HG02943 (cell line): ENCODE measurements at regions not wholly inside any gene's neighbourhood (a gene's known extent, or its start where the extent isn't known, plus 50 kb on each side); places are given as distances from the start of the nearest gene placed in this dataset.
"Not testable (repeated sequence)": the region's sequence is repeated elsewhere in the genome, so short reads cannot be mapped to it uniquely, and the experiment has no call there.

Experiments
- ATAC-seq: cut with Tn5 transposase; IDR thresholded peaks from one replicate; pipeline ENCODE4 v1.9.1; 2021; ENCODE audit warnings: mild to moderate bottlenecking, low read depth, moderate library complexity; ENCODE audit not compliant: unreplicated experiment

DNA sequence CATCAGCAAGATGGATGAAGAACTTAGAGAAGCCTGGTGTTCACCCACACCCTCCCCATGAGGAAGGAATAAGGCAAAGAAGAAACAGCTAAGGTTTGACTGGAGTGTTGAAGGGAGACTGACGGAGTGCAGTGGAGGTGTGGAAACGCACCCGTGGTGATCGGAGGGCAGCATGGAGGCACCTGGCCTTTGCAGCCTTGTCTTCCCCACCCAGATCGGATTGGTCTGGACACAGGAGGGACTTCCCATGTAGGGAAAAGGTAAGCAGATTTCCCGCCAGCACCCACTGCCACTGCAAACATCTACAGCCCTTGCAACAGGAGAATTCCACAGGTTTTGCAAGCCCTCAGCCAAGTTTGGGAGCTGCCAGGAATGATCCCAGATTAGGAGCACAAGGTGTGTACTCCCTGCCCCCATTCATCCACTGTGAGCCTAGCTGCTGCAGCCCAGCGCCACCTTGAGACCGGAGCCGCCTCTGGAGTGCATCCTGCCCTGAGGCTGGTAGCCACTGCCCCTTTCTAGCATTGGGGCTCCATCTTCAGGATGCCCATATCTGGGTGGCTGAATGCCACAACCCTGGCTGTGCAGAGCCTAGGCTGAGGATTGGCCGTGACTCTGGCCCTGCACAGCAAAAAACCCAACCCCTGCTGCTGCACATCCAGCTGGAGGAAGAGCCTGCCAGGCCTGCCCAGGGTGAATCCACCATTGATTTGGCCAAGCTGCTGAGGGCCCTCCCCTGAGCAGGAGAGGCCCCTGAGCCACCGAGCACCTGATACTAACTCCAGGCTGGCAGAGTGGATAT, 411.1 kb downstream of the TMEM121 start:
- ATAC-seq: no peak

DNA sequence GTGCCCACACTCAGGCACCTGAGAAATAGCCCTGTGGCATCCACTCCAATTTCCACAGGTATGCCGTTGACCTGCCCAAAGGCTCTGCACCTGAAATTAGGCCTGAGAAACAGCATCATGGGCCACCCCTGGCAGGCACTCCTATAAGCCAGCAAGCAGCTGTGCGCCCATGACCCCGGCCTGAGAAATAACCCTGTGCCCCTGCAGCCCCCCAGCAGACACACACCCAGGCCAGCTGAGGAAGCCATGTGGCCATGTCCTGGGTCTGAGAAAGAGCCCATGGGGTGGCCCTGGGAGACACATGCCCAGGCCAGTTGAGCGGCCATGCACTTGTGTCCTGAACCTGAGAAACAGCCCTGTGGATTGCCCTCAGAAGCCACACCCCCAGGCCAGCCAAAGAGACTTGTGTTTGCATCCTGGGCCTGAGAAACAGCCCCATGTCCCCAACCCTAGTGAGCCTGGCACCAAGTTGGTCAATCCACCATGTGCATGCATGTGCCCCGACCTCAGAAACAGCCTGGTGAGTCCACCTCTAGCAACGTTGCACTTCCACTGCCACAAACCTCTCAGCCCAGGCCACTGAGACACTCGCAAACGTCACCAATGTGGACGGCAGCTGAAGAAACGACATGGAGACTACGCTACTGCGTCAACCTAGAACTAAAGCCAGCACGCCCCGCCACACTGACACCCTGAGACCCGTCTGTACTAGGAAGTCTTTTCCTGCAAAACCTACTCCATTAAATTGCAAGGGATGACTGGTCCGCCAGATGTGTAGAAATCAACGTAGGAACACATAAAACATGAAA, 411.9 kb downstream of the TMEM121 start:
- no peak for ATAC-seq

DNA sequence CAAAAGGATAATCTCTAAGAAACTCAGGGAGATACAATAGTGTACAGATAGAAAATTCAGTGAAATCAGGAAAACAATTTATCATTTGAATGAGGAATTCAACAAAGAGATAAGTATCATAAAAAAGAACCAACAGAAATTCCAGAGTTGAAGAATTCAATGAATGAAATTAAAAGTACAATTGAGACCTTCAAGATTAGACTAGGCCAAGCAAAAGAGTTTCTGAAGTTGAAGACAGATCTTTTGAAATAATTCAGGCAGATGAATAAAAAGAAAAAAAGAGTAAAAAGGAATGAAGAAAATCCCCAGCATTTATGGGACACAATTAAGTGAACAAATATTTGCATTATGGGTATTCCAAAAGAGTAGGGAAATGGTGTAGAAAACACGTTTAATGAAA, 412.6 kb downstream of the TMEM121 start:
- ATAC-seq: no peak

DNA sequence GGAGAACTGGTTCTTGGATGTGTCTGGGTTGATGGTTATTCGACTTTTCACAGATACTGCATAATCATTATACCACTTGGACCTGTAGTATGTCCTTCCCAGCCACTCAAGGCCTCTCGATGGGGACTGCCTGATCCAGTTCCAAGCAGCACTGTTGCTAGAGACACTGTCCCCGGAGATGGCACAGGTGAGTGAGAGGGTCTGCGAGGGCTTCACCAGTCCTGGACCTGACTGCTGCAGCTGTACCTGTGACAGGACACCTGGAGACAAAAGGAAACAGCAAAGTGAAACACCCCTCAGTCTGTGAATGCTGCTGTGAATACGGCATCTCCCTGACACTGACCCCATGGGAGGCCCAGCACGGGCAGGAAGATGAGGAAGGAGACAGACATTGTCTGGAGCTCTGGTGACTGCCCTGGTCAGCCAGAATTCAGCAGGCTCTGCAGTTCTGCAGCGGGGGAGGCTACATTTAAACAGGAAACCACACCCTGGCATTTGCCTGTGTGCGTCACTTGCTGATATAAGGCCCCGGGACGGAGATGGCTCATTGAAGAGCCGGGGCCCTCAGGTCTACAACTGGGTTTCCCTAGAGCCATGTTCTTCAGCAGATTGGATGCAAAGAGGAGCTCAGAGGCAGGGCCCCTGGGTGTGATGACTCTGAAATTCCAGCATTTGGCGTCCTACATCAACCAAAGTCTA, 413.6 kb downstream of the TMEM121 start:
- no peak for ATAC-seq

DNA sequence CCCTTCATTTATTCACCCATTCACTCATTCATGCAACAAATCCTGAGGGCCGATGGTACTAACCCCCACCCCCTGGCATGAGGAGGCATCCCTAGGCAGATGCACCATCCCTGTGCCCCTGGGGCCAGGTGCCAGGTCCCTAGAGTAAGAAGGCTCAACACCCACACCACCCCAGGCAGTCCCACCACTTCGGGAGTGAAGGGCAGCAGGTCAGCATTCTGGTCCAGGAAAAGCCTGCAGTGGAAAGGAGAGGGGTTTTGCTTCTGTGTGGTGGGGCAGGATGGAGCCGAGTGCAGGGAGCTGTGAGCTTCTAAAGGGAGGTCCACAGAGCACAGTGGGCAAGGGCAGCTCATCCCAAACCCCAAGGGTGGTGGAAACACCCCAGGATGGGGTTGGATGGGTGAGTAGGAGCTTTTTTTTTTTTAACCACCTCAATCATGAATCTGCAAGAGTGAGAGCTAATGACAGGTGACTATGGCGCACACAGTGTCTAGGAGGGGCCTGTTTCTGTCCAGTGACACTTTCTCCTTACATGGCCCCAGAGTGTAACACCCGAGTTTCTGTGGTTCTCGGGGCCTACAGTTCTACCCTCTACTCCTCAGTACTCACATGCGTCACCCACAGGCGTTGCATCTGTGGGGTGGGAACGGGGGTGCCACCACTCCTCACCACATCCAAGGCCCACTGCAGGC, 414.3 kb downstream of the TMEM121 start:
- no peak for ATAC-seq

DNA sequence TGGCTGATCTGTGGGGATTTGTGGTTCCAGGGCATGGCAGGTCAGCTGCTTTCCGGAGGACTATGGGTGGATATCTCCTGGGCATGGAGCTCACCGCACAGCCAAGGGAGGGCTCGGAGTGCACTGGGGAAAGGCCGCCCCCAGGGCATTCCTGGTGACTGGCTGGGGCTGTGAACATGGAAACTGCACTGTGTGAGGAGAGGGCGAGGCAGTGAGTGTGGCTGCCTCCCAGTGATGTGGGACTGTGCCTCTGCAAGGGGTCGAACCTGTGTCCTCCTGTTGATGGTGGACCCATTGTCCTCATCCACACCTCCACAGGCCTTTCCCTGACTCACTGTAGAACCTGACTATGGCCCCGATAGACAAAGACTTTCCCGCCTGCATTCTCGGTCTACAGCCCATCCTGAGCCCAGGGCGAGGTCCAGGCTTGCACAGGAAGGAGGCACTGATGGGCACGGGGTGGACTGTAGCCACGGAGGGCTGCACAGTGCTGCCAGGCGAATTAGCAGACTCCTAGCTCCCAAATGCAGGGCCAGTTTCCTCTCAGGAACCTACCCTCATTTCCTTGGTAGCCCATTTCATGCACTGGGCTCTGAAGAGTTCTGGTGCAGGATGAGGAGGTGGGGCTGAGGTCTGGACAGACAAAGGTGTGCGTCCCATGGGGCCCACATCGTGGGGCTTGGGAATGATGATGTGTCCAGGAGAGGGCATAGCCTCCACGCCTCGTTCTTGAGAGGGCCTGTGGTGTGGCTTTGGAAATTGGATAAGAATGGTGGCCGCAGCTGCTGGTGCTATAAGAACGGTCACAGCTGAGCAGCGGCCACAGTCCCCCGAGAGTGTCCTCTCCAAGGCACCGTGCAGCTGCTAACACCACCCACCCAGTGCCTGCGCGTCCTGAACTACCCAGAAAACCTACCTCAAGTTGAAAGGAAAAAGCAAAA, 415.1 kb downstream of the TMEM121 start:
- ATAC-seq: no peak

DNA sequence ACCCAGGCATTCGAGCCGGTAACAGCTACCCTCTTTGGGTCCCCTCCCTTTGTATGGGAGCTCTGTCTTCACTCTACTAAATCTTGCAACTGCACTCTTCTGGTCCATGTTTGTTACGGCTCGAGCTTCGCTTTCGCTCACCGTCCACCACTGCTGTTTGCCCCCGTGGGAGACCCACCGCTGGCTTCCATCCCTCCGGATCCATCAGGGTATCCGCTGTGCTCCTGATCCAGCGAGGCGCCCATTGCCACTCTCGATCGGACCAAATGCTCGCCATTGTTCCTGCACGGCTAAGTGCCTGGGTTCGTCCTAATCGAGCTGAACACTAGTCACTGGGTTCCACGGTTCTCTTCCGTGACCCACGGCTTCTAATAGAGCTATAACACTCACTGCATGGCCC, 416.3 kb downstream of the TMEM121 start:
- ATAC-seq: not testable (repeated sequence)

DNA sequence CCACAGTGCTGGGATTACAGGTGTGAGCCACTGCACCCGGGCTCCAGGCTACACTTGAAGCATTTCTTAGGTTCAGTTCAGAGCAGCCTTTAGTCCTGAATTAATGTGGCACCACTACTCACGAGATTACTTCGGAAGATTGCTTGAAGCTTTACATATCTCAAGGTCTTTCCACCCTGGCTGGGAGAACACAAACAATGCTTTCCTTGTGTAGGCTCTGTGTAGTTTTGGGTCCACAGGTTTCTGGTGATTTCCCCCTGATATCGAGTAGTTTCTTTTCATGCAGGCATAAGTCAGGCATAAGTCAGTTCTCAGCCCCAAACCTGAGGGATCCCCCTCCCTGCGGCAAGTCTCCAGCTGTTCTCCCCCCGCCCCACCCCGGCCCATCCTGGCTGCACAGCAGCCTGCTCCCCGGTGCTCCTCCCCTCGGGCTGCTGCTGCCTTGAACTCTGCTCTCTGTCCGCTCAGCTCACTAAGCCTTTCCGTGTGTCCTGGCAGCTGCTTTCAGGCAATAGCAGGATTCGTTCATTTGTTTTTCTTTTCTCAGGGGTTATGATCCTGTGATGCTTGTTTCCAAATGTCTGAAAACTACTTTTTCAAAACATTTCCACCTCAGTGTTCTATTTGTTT, 417.7 kb downstream of the TMEM121 start:
- no peak for ATAC-seq

DNA sequence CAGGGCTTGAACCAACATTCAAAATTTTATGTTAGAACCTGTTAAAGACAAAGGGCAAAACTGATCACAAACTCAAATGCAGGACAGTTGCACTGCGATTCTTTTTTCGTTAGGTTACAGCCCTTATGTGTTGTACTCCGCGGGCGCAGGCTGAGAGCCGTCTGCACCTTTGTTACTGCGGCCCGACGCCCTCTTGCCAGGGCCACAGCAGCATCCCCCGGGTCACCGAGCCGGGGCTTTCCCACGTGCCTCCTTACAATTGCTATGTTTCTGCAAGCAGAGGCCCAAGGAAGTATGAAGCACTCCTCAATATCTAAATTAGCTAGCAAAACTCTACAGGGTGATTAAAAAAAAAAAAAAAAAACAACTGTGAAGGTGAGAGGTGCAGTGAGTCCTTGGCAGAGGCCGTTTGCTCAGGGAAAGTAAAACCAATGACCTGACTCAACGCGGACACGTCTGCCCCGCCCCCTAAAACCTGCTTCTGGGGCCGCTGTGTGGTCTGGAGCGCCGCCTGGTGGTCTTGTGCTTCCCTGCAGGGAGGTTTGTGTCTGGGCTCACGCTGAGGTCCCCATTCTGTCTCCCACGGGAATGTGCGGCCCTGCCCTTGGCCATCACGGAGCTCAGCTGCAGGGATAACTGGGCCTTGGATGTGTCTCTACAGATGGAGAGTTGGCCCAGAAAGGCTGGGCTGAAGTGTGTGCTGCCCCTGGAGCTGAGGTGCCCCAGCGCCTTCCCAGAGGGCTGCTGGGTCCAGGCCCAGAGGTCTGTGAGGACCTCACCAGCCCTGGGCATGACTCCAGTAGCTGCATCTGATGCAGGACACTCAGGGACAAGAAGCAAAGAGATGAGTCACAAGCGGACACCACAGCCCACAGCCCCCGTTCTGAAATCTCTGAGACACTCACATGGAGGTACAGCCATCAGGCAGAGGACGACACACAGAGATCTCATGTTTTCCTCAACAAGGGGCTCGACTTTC, 418.5 kb downstream of the TMEM121 start:
- ATAC-seq: no peak

DNA sequence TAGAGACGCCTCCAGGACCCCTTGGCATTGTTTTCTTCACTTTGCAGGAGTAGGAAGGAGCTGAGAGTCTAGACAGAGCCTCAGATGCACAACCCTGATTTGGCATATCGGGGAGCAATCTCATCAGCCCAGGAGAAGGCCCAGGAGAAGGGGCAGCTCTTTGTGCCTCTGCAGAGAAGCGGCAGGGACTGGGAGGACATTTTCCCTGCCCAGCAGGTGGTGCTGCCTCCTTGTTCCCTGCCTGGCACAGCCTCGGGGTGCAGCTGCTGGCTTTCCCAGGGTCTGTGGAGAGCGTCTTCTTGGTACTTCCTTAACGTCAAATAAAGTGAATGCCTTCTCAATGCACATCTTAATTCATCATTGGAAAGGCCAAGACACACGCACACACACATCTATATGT, 419.5 kb downstream of the TMEM121 start:
- no peak for ATAC-seq

DNA sequence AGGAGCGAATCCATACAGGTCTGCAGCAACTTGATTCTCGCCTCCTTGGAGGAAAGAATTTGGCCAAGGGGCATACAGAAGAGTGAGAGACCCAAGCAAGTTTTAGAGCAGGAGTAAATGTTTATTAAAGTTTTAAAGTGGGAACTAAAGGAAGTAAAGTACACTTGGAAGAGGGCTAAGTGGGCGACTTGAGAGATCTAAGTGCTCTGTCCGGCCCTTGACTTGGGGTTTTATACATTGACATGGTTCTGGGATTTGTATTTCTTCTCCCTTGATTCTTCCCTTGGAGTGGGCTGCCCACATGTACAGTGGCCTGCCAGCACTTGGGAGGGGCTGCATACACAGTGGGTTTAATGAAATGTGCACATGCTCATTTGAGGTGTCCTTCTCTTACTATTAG, 421.2 kb downstream of the TMEM121 start:
- ATAC-seq: no peak

DNA sequence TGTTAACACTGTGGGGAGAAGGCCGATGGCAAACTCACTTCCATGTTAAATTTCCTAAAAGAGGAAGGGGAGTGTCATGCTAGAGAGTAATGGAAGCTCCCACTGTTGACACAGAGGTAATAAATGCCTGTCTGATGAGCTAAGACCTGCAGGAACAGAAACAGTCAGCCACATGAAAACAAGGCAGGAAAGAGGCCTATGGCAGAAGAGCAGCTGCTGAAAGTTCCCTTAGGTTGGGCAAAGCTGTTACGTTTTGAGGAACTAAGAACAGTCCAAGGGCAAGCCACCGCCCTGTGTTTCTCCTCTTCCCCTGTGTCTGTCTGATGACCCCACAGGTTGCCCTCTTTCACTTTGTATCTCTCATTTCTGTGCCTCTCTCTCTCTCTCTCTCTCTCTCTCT, 422.6 kb downstream of the TMEM121 start:
- ATAC-seq: not testable (repeated sequence)

DNA sequence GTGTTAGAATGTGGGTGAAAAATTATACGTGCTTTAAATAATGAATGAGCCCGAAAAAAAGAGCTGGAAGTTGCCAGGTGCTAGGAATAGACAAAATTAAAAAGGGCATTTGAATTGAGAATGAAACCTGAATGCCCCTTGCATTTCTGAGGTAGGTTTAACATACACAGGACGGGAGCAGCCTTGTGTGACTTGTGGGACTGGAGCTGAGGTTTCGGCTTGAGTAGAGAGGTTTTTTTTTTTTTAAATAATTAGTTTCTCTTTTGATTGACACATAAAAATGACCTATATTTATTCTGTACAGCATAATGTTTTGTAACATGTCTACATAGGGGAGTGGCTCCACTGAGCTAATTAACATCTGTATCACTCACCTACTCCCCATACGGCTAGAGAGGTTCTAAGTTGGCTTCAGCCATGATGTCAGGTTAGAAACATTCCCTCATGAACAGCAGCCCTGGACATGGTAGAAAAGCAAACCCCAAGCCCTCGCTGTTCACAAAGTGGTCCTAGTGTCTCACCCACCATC, 424.0 kb downstream of the TMEM121 start:
- ATAC-seq: not testable (repeated sequence)

DNA sequence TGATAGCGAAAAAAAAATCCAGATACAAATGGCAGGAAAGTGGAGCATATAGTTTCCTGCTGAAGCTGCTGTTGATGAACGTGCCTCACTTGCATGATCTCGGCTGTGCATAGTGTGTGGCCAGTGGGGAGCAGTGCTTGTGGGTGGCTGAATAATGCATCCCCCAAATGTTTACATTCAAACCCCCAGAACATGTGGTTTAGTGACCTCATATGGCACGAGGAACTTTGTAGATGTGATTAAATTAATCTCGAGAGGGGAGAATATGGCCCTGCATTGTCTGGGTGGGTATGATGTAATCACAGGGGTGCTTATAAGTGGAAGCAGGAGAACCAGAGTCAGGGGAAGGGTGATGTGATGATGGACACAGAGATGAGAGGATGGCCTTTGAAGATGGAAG, 425.0 kb downstream of the TMEM121 start:
- ATAC-seq: no peak

DNA sequence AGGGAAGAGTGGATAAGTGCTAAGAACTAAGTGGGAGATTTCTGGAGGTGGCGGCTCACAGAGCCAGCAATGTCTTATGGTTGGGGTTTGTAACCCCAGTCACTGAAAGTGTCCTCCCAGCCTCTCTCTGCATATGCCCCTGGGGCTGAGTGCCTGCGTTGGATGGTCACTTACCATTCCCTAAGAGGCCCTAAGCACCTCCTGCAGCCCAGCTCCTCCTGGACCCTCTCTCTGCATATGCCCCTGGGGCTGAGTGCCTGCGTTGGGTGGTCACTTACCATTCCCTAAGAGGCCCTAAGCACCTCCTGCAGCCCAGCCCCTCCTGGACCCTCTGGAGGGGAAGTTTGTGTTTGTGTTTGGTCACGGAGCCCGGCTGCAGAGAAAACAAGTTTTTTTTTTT, 425.8 kb downstream of the TMEM121 start:
- ATAC-seq: no peak

DNA sequence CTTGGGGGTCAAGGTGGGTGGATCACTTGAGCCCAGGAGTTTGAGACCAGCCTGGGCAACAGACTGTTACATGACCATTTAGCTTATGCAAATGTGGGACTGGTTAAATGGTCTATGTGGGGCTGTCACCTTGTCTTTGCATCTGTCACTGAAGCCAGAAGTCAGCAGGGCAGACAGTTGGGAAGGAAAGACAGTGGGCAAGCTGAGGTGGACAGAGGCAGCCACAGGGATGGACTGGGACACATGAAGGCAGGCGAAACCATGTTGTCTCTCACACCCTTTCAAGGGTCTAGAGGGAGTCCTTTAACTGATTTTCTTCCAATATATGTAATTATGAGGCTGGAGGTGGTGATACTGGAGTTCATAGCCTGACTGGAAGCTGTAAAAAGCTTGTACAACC, 426.4 kb downstream of the TMEM121 start:
- no peak for ATAC-seq

DNA sequence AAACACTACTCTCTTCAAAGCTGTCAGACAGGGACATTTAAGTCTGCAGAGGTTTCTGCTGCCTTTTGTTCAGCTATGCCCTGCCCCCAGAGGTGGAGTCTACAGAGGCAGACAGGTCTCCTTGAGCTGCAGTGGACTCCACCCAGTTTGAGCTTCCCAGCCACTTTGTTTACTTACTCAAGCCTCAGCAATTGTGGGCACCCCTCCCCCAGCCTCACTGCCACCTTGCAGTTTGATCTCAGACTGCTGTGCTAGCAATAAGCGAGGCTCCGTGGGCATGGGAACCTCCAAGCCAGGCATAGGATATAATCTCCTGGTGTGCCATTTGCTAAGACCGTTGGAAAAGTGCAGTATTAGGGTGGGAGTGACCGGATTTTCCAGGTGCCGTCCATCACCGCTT, 435.2 kb downstream of the TMEM121 start:
- not testable (repeated sequence) for ATAC-seq

DNA sequence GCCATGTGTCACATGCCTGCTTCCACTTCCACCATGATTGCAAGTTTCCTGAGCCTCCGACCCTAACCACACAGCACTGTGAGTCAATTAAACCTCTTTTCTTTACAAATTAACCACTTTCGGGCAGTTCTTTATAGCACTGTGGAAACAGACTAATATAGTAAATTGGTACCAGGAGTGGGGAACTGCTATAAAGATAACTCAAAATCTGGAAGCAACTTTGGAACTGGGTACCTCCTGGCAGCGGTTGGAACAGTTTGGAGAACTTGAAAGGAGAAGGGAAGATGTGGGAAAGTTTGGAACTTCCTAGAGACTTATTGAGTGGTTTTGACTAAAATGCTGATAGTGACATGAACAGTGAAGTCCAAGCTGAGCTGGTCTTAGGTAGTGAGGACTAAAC, 436.1 kb downstream of the TMEM121 start:
- ATAC-seq: no peak
